DND-41 (cell line): ENCODE measurements at regions not wholly inside any gene's neighbourhood (a gene's known extent, or its start where the extent isn't known, plus 50 kb on each side); places are given as distances from the start of the nearest gene placed in this dataset.
"Not testable (repeated sequence)": the region's sequence is repeated elsewhere in the genome, so short reads cannot be mapped to it uniquely, and the experiment has no call there.

Experiments used
- ATAC-seq: fragments of 200-7000 bp; cut with Tn5 transposase; 3 replicates; pipeline ENCODE4 v1.9.1; 2021; ENCODE audit warnings: low read depth; ENCODE audit not compliant: insufficient read depth
- DNase-seq: peaks from one replicate; pipeline ENCODE4 v3.0.0-alpha.2; 2020
- H2AFZ ChIP-seq: 2 replicates; pipeline ENCODE4 v1.6.0; 2012; ENCODE audit warnings: low read depth, low read length
- H3K27ac ChIP-seq: 2 replicates; pipeline ENCODE4 v1.5.1; 2012; ENCODE audit warnings: low read length, inconsistent platforms
- H3K27me3 ChIP-seq: fragments of 200-600 bp; sonication (generic); 2 replicates; pipeline ENCODE4 v1.6.0; 2012; ENCODE audit warnings: low read length, mild to moderate bottlenecking, inconsistent platforms; ENCODE audit not compliant: insufficient read depth, poor library complexity
- H3K36me3 ChIP-seq: 2 replicates; pipeline ENCODE4 v1.5.1; 2012; ENCODE audit warnings: low read length, inconsistent platforms; ENCODE audit not compliant: insufficient read depth
- H3K4me1 ChIP-seq: 2 replicates; pipeline ENCODE4 v1.5.1; 2012; ENCODE audit warnings: mild to moderate bottlenecking, low read length; ENCODE audit not compliant: insufficient read depth
- H3K4me2 ChIP-seq: 2 replicates; pipeline ENCODE4 v1.6.0; 2012; ENCODE audit warnings: mild to moderate bottlenecking, moderate library complexity, low read length, inconsistent platforms; ENCODE audit not compliant: insufficient read depth
- H3K4me3 ChIP-seq, 2 experiments: fragments of 200-600 bp in 1 of 2; shearing (Covaris generic) in 1 of 2; 2 replicates each; pipeline ENCODE4 v1.5.1; 2012 to 2016; ENCODE audit warnings: inconsistent platforms in 2 of 2, low read length in 2 of 2, mild to moderate bottlenecking in 2 of 2, low read depth in 1 of 2, moderate library complexity in 1 of 2
- H3K79me2 ChIP-seq: 2 replicates; pipeline ENCODE4 v1.6.0; 2012; ENCODE audit warnings: low read length, inconsistent platforms; ENCODE audit not compliant: insufficient read depth
- H3K9ac ChIP-seq: 2 replicates; pipeline ENCODE4 v1.6.0; 2012; ENCODE audit warnings: low read depth, mild to moderate bottlenecking, inconsistent platforms, low read length, moderate library complexity
- H3K9me3 ChIP-seq: 2 replicates; pipeline ENCODE4 v1.5.1; 2012; ENCODE audit warnings: low read length, moderate library complexity, mild to moderate bottlenecking, inconsistent platforms; ENCODE audit not compliant: insufficient read depth, severe bottlenecking
- H4K20me1 ChIP-seq: 2 replicates; pipeline ENCODE4 v1.6.0; 2012; ENCODE audit warnings: low read length; ENCODE audit not compliant: insufficient read depth
- EZH2 ChIP-seq: IDR thresholded peaks from 3 replicates; pipeline ENCODE4 v1.6.1; 2012; ENCODE audit warnings: borderline replicate concordance, low read depth, mild to moderate bottlenecking, moderate library complexity, low read length, inconsistent platforms; ENCODE audit not compliant: severe bottlenecking
- TF ChIP-seq, protein P1 (sequence below): IDR thresholded peaks from 2 replicates; pipeline ENCODE4 v1.5.1; 2012; ENCODE audit warnings: borderline replicate concordance, low read length, moderate library complexity, mild to moderate bottlenecking; ENCODE audit not compliant: poor library complexity, severe bottlenecking; ENCODE audit errors: extremely low read depth

DNA sequence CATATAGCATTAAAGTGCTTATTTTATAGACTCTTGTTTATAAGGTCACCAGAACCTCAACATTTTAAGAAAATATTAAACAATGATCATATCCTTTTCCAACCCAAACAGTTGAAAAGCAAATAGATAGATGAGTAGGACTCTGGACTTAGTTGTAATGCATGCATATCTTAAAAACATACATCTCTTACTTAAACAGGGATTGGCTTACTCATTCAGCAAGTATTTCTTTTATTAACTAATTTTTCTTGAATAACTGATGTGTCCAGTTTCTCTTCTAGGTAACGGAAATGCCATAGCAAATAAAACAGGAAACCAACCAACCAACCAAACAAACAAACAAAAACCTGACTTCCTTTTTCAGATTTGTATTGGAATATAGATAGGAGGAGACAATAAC lies 70.9 kb upstream of the NBPF4 start:
- Histone ChIP-seq H3K4me3 (no peak overlapping the region), H3K36me3 (no peaks in the 10 kb centered on the region), H3K9me3 (no peaks in the 10 kb centered on the region), H3K27me3 (peaks cover 5% of the 10 kb centered on the region), H3K79me2 (no peaks in the 10 kb centered on the region), H3K4me1 (no peaks in the 10 kb centered on the region), H2AFZ (no peak overlapping the region), H3K9ac (no peak overlapping the region), H4K20me1 (no peaks in the 10 kb centered on the region), H3K27ac (no peak overlapping the region), H3K4me2 (no peak overlapping the region)
- DNase-seq, result no peak
- TF ChIP-seq EZH2, result no peak
- TF ChIP-seq, protein P1, sequence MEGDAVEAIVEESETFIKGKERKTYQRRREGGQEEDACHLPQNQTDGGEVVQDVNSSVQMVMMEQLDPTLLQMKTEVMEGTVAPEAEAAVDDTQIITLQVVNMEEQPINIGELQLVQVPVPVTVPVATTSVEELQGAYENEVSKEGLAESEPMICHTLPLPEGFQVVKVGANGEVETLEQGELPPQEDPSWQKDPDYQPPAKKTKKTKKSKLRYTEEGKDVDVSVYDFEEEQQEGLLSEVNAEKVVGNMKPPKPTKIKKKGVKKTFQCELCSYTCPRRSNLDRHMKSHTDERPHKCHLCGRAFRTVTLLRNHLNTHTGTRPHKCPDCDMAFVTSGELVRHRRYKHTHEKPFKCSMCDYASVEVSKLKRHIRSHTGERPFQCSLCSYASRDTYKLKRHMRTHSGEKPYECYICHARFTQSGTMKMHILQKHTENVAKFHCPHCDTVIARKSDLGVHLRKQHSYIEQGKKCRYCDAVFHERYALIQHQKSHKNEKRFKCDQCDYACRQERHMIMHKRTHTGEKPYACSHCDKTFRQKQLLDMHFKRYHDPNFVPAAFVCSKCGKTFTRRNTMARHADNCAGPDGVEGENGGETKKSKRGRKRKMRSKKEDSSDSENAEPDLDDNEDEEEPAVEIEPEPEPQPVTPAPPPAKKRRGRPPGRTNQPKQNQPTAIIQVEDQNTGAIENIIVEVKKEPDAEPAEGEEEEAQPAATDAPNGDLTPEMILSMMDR, result no peak
- ATAC-seq, result no peak

DNA sequence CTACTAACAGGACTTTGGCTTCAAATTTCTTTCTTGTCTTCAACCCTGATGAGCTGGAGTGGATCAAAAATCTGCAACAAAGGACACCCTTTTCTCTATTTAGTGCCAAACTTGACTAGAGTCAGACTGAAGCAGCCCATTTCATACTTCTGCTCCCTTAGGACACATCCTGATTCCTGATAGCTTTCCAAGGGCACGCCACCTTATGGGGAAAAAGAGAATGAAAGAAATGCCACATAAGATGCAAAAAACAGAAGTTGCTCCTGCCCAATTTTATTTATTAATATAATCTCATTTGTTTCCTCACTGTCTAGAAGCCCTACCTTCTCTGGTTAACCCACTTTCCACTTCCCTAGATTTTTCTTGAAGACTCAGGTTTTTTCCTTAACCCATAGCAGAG lies 72.7 kb upstream of the NBPF4 start:
- H3K79me2 ChIP-seq, result no peaks in the 10 kb centered on the region
- H3K9me3 ChIP-seq, result no peaks in the 10 kb centered on the region
- H3K27me3 ChIP-seq, result peaks cover 5% of the 10 kb centered on the region
- H3K36me3 ChIP-seq, result no peaks in the 10 kb centered on the region
- no peak overlapping the region for H3K4me2 ChIP-seq
- H3K27ac ChIP-seq, result no peak overlapping the region
- TF ChIP-seq, protein P1, result no peak
- no peak for TF ChIP-seq EZH2
- no peak overlapping the region for H3K4me3 ChIP-seq
- ATAC-seq, result no peak
- H3K9ac ChIP-seq, result no peak overlapping the region
- no peaks in the 10 kb centered on the region for H3K4me1 ChIP-seq
- no peak overlapping the region for H2AFZ ChIP-seq
- no peaks in the 10 kb centered on the region for H4K20me1 ChIP-seq
- DNase-seq, result no peak

DNA sequence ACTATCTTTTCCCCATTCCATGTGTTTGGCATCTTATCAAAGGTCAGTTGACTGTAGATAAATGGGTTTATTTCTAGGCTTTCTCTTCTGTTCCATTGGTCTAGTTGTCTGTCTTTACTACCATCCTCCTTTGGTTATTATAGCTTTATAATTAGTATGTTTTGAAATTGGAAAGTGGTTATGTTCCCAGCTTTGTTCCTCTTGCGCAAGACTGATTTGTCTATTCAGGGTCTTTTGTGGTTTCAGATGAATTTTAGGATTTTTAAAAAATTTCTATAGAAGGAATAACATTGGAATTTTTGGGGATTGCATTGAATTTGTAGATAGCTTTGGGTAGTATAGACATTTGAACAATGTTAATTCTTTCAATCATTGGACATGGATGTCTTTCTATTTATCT lies 77.0 kb upstream of the NBPF4 start:
- DNase-seq (no peak), ATAC-seq (no peak)
- Histone ChIP-seq H3K27ac (no peak overlapping the region), H2AFZ (no peak overlapping the region), H3K9ac (no peak overlapping the region), H3K79me2 (no peaks in the 10 kb centered on the region), H3K9me3 (no peaks in the 10 kb centered on the region), H3K4me2 (no peak overlapping the region), H3K4me1 (no peaks in the 10 kb centered on the region), H3K27me3 (peaks cover 5% of the 10 kb centered on the region), H4K20me1 (no peaks in the 10 kb centered on the region), H3K36me3 (no peaks in the 10 kb centered on the region), H3K4me3 (no peak overlapping the region)
- no peak for TF ChIP-seq EZH2
- TF ChIP-seq, protein P1, result no peak

DNA sequence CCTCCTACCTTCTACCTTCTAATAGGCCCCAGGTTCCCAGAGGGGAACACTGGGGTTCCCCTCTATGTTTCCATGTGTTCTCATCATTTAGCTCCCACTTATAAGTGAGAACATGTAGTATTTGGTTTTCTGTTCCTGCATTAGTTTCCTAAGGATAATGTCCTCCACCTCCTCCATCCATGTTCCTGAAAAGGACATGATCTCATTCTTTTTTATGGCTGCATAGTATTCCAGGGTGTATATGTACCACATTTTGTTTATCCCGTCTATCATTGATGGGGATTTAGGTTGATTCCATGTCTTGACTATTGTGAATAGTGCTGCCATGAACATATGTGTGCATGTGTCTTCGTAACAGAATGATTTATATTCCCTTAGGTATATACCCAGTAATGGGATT lies 81.5 kb upstream of the NBPF4 start:
- H3K4me2 ChIP-seq, ATAC-seq, H3K4me1 ChIP-seq, H3K9me3 ChIP-seq, H3K9ac ChIP-seq, H3K4me3 ChIP-seq, H4K20me1 ChIP-seq, H3K79me2 ChIP-seq, H3K36me3 ChIP-seq, H2AFZ ChIP-seq, DNase-seq, H3K27me3 ChIP-seq, H3K27ac ChIP-seq: not testable (repeated sequence)
